RWPE1 (cell line): ENCODE measurements at regions not wholly inside any gene's neighbourhood (a gene's known extent, or its start where the extent isn't known, plus 50 kb on each side); places are given as distances from the start of the nearest gene placed in this dataset.

Experiments
- CTCF ChIA-PET: fragments of 350-600 bp; sonication (Branson Sonifier 250); formaldehyde crosslinking; extraction: SDS; loops from one replicate; lab custom pipeline; 2021; lab: Yijun Ruan, JAX
- POLR2A ChIA-PET: fragments of 400-600 bp; formaldehyde crosslinking; extraction: SDS; loops from one replicate; lab custom pipeline; 2020; ENCODE audit warnings: antibody characterized with exemption; ENCODE audit not compliant: low non-redundant PET; lab: Yijun Ruan, JAX
- DNase-seq: peaks from one replicate; pipeline ENCODE4 v3.0.0; 2012; ENCODE audit warnings: low spot score
- H3K27ac ChIP-seq: fragments of 450-650 bp; 2 replicates; pipeline ENCODE4 v1.5.1; 2017
- CTCF ChIP-seq: fragments of 450-650 bp; conservative IDR thresholded peaks from 2 replicates; pipeline ENCODE4 v1.5.1; 2017; ENCODE audit warnings: low read depth, mild to moderate bottlenecking

- CTCF ChIA-PET, result no interaction called here
- POLR2A ChIA-PET, result no interaction called here
- no peak for TF ChIP-seq CTCF
Observed at GRCh38 chr17:52244689-52245088, 86.2 kb upstream of the CA10 start.

GRCh38 chr17:52242268-52242667 is 83.8 kb upstream of the CA10 start:
- ChIA-PET POLR2A (no interaction called here), CTCF (no interaction called here)
- no peak for TF ChIP-seq CTCF
- DNase-seq, result no peak
- no peak overlapping the region for H3K27ac ChIP-seq

More at GRCh38 chr17:52244689-52245088, 86.2 kb upstream of the CA10 start:
- DNase-seq, result no peak
- H3K27ac ChIP-seq, result no peak overlapping the region

GRCh38 chr17:52237151-52237550 is 78.6 kb upstream of the CA10 start:
- no peak for DNase-seq
- no peak overlapping the region for H3K27ac ChIP-seq
- ChIA-PET POLR2A (no interaction called here), CTCF (no interaction called here)
- no peak for TF ChIP-seq CTCF

- ChIA-PET CTCF (no interaction called here), POLR2A (no interaction called here)
- no peak overlapping the region for H3K27ac ChIP-seq
- peak; percentile 50 for DNase-seq
- TF ChIP-seq CTCF, result no peak
Observed at GRCh38 chr17:52235516-52235915, 77.0 kb upstream of the CA10 start.

- CTCF ChIA-PET, result no interaction called here
- POLR2A ChIA-PET, result no interaction called here
- DNase-seq, result no peak
- no peak overlapping the region for H3K27ac ChIP-seq
- no peak for TF ChIP-seq CTCF
Observed at GRCh38 chr17:52233632-52234031, 75.1 kb upstream of the CA10 start.

- ChIA-PET CTCF (no interaction called here), POLR2A (no interaction called here)
- DNase-seq, result peak; percentile 19
- H3K27ac ChIP-seq, result no peak overlapping the region
- TF ChIP-seq CTCF, result no peak
Observed at GRCh38 chr17:52233176-52233575, 74.7 kb upstream of the CA10 start.

GRCh38 chr17:52228823-52229222 is 70.3 kb upstream of the CA10 start:
- TF ChIP-seq CTCF, result no peak
- CTCF ChIA-PET, result no interaction called here
- H3K27ac ChIP-seq, result no peak overlapping the region
- DNase-seq, result no peak
- POLR2A ChIA-PET, result no interaction called here
